GM13977 (cell line): ENCODE measurements at regions not wholly inside any gene's neighbourhood (a gene's known extent, or its start where the extent isn't known, plus 50 kb on each side); places are given as distances from the start of the nearest gene placed in this dataset.

Experiments
- DNase-seq: peaks from one replicate; pipeline ENCODE4 v3.0.0; 2012; ENCODE audit warnings: low spot score
- in situ Hi-C: fragments of 300-500 bp; cut with MboI; formaldehyde crosslinking; loops from one replicate; pipeline ENCODE4 v1.12.0; 2022; ENCODE audit warnings: low sequenced_read_pairs, low pct_unique_long_range_greater_than_20kb, mixed read lengths, inconsistent platforms; ENCODE audit not compliant: unreplicated experiment
- TF ChIP-seq, protein P1 (sequence below): IDR thresholded peaks from 2 replicates; pipeline ENCODE4 v1.5.1; 2012; ENCODE audit warnings: mild to moderate bottlenecking, control low read depth; ENCODE audit not compliant: insufficient read depth; ENCODE audit errors: extremely low read depth, missing control alignments

DNA sequence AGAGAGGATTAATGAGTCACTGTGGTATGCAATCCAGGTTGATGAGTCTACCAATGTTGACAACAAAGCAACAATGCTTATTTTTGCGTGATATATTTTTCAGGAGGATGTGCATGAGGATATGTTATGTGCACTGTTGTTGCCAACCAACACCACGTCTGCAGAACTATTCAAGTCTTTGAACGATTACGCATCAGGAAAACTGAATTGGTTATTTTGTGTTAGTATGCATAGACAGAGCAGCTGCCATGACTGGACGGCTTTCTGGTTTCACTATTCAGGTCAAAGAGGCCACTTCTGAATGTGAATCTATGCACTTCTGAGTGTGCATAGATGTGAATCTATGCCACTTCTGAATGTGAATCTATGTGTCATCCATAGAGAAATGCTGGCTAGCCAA, 134.0 kb upstream of the GRIK2 start:
- TF ChIP-seq, protein P1, sequence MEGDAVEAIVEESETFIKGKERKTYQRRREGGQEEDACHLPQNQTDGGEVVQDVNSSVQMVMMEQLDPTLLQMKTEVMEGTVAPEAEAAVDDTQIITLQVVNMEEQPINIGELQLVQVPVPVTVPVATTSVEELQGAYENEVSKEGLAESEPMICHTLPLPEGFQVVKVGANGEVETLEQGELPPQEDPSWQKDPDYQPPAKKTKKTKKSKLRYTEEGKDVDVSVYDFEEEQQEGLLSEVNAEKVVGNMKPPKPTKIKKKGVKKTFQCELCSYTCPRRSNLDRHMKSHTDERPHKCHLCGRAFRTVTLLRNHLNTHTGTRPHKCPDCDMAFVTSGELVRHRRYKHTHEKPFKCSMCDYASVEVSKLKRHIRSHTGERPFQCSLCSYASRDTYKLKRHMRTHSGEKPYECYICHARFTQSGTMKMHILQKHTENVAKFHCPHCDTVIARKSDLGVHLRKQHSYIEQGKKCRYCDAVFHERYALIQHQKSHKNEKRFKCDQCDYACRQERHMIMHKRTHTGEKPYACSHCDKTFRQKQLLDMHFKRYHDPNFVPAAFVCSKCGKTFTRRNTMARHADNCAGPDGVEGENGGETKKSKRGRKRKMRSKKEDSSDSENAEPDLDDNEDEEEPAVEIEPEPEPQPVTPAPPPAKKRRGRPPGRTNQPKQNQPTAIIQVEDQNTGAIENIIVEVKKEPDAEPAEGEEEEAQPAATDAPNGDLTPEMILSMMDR, result no peak
- in situ Hi-C loops, result no loop called here
- DNase-seq, result no peak

DNA sequence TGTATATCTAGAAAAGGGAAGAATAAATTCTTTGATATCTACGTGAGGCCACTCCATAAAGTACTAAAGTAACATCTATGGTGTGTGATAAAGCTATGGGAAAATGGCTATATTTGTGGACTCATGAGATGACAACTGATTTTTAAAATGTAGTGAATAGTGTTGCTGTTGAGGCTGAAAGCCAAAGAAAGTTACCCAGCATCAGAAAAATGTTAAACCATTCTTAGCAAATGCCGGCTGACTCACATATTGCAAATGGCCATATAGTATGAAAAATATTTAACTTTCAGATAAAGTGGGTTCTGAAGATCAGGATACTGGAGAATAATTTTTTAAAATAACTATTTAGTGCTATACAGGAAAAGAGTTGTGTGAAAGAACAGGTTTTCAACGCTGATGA, 129.9 kb upstream of the GRIK2 start:
- no peak for DNase-seq
- TF ChIP-seq, protein P1, result no peak
- in situ Hi-C loops, result no loop called here

DNA sequence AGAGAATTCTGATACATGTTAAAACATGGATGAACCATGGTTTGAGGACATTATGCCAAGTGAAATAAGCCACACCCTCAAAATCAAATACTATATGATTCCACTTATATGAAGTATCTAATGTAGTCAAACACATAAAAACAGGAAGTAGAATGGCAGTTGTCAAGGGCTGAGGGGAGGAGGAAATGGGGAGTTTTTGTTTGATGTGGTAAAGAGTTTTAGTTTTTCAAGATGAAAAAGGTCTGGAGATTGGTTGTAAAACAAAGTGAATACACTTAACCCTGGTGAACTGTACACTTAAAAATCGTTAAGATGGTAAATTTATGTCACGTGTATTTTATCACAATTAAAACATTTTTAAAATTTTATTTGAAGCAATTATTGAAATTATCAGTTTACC, 127.4 kb upstream of the GRIK2 start:
- no peak for DNase-seq
- TF ChIP-seq, protein P1, result no peak
- in situ Hi-C loops, result no loop called here

DNA sequence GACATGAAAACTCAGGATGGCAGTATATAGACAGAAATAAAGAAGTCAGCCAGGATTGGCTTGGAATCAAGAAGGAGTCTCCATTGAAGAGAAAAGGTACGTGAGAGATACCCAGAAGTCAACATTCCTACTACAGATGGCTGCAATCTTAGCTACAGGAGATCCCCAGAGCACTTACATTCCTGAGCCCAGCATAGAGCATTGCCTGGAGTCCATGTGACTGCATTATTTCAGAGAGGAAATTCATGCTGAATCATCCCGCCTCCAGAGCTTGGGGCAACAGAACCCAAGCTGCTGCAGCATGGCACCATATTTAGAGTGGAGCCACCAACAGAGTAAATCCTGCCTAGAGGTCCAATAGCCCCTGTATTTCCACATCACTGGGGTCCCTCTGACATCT, 125.0 kb upstream of the GRIK2 start:
- in situ Hi-C loops, result no loop called here
- TF ChIP-seq, protein P1, result no peak
- DNase-seq, result no peak

DNA sequence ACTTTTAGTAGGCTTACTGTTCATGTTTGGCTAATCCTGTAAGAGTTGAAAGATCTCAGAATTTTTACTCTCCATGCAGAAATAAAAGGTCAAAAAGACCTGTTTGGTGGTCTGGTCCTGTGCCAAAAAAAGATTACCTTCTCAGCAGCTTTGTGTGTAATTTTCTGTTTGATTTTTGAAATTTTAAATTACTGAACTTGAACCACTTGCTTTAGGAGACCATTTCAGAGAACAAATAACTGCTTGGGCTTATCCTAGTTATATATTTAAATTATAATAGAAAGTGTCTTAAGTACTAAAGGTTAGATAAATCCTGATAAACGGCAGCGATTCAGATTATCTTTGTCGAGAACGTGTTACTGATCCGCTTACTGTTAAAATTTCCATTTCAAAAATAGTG, 118.3 kb upstream of the GRIK2 start:
- in situ Hi-C loops, result no loop called here
- TF ChIP-seq, protein P1, result no peak
- no peak for DNase-seq

DNA sequence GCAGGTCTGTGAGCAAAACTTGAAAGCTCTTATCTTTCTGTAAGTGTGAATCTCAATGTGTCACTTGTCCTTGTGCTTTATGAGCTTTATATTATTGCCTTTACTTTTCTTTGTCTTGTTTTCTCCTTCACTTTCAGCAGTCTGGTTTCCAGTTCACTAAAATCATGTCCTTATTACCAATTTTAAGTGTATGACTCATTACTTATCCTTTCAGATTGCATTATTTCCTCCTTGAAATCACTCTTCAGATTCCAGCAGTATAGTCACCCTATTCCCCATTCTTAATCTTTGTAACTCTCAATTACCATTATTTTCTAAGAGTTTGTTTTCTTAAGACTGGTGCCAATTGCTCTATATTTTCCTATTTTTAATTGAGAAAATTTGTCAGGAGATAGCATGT, 117.4 kb upstream of the GRIK2 start:
- TF ChIP-seq, protein P1, result no peak
- DNase-seq, result no peak
- in situ Hi-C loops, result no loop called here

DNA sequence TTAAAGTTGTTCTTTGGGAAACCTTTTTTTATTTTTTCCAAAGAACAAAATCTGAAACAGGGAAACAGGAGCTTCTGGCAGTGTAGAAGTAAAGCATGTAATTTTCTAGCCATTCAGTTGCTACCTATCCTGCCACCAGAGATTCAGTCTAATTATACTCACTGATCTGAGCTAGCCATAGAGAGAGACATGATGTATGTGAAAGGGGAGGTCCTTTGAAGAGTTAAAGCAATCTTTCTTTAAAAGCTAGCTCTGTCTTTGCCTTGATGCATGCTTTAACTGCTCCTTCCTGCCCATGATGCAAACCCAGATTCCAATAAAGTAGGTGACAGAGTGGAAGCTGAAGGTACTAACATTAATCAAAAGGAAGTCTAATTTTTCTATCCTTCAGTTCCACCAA, 114.1 kb upstream of the GRIK2 start:
- in situ Hi-C loops, result no loop called here
- DNase-seq, result no peak
- TF ChIP-seq, protein P1, result no peak
